ENCODE measurements at regions not wholly inside any gene's neighbourhood (a gene's known extent, or its start where the extent isn't known, plus 50 kb on each side); places are given as distances from the start of the nearest gene placed in this dataset.
"Not testable (repeated sequence)": the region's sequence is repeated elsewhere in the genome, so short reads cannot be mapped to it uniquely, and the experiment has no call there.

GRCh38 chr7:155384751-155385150, 73.2 kb upstream of the EN2 start:
- Mint-ChIP-seq H3K27me3 (ENCODE audit: low read depth) (peaks cover 99% of the 10 kb centered on the region), H3K4me3 (no peak overlapping the region), H3K9me3 (peaks cover 5 to 7% of the 10 kb centered on the region in 2 experiments; a peak in 3 of 5 replicates), H3K4me1 (peaks cover 9 to 30% of the 10 kb centered on the region in 2 experiments), H3K36me3 (ENCODE audit: insufficient read depth in 1 of 3, low read depth in 3 of 3) (no peaks in the 10 kb centered on the region; a peak in 1 of 7 replicates), H3K27ac (no peak overlapping the region)
- Histone ChIP-seq H4K5ac (ENCODE audit: insufficient read length, low read depth, low read length) (no peak overlapping the region), H2AFZ (ENCODE audit: low read length) (no peak overlapping the region), H3K27ac (ENCODE audit: insufficient read length, low read depth, low read length) (no peak overlapping the region), H2BK20ac (ENCODE audit: low read depth, low read length, poor library complexity, severe bottlenecking) (no peak overlapping the region), H2BK12ac (ENCODE audit: insufficient read length, low read depth, low read length) (no peak overlapping the region), H3K23ac (ENCODE audit: insufficient read length, low read depth, low read length) (no peak overlapping the region), H3K14ac (ENCODE audit: insufficient read depth, low read length) (no peak overlapping the region), H2BK5ac (ENCODE audit: insufficient read length, low read length) (no peak overlapping the region), H2BK120ac (ENCODE audit: low read depth, low read length, poor library complexity, severe bottlenecking) (no peak overlapping the region), H3K27me3 (ENCODE audit: insufficient read depth, low read length) (peaks cover 51% of the 10 kb centered on the region), H3K9ac (ENCODE audit: extremely low read depth, insufficient read length, low read length) (no peak overlapping the region), H3K79me2 (ENCODE audit: insufficient read depth, low read length) (no peaks in the 10 kb centered on the region), H2AK5ac (ENCODE audit: insufficient read length, low read length) (no peak overlapping the region), H3K56ac (ENCODE audit: insufficient read length, low read depth, low read length) (no peak overlapping the region), H2BK15ac (ENCODE audit: low read depth, low read length) (no peak overlapping the region), H3K9me3 (ENCODE audit: control insufficient read depth, low read depth, low read length) (no peaks in the 10 kb centered on the region), H4K20me1 (ENCODE audit: control insufficient read depth, insufficient read depth, insufficient read length) (no peaks in the 10 kb centered on the region), H3T11ph (ENCODE audit: low read length) (no peak overlapping the region), H3K23me2 (ENCODE audit: insufficient read length, low read depth, low read length, poor library complexity, severe bottlenecking) (no peaks in the 10 kb centered on the region), H3K18ac (ENCODE audit: insufficient read length, low read depth, low read length) (no peak overlapping the region), H3K4me1 (ENCODE audit: insufficient read depth, low read length) (no peaks in the 10 kb centered on the region; the same call in 1 of the 2 replicates), H4K8ac (replicated peaks; ENCODE audit: insufficient read length, low read depth, low read length) (no peak overlapping the region), H4K91ac (ENCODE audit: insufficient read length, low read depth, low read length) (no peak overlapping the region), H3K4ac (ENCODE audit: low read depth, low read length) (no peak overlapping the region), H3K79me1 (ENCODE audit: insufficient read depth, low read depth, low read length, poor library complexity, severe bottlenecking) (no peaks in the 10 kb centered on the region), H3K4me2 (ENCODE audit: insufficient read depth, insufficient read length, low read length) (no peak overlapping the region)
- no peak for DNase-seq
- no CpG with 5 or more reads among the region's 8 CpGs for WGBS (ENCODE audit: extremely low coverage, insufficient read length, low lambda C conversion rate)
- TF ChIP-seq CTCF (conservative IDR thresholded peaks at IDR 0.05) = no peak

- H2BK15ac ChIP-seq (ENCODE audit: low read depth, low read length); H3K23me2 ChIP-seq (ENCODE audit: insufficient read length, low read depth, low read length, poor library complexity, severe bottlenecking); H2AFZ ChIP-seq (ENCODE audit: low read length); H3K9ac ChIP-seq (ENCODE audit: extremely low read depth, insufficient read length, low read length); H3K4me2 ChIP-seq (ENCODE audit: insufficient read depth, insufficient read length, low read length); H3T11ph ChIP-seq (ENCODE audit: low read length); H3K9me3 ChIP-seq (ENCODE audit: control insufficient read depth, low read depth, low read length); H2BK12ac ChIP-seq (ENCODE audit: insufficient read length, low read depth, low read length); H2BK120ac ChIP-seq (ENCODE audit: low read depth, low read length, poor library complexity, severe bottlenecking); H4K8ac ChIP-seq (replicated peaks; ENCODE audit: insufficient read length, low read depth, low read length); H4K5ac ChIP-seq (ENCODE audit: insufficient read length, low read depth, low read length); H3K4me1 ChIP-seq (ENCODE audit: insufficient read depth, low read length); H3K14ac ChIP-seq (ENCODE audit: insufficient read depth, low read length); H3K27ac ChIP-seq (ENCODE audit: insufficient read length, low read depth, low read length); H3K56ac ChIP-seq (ENCODE audit: insufficient read length, low read depth, low read length); H3K9me3 Mint-ChIP-seq; H2BK20ac ChIP-seq (ENCODE audit: low read depth, low read length, poor library complexity, severe bottlenecking); H3K27ac Mint-ChIP-seq; H3K79me2 ChIP-seq (ENCODE audit: insufficient read depth, low read length); H4K91ac ChIP-seq (ENCODE audit: insufficient read length, low read depth, low read length); H3K79me1 ChIP-seq (ENCODE audit: insufficient read depth, low read depth, low read length, poor library complexity, severe bottlenecking); H3K36me3 Mint-ChIP-seq (ENCODE audit: insufficient read depth in 1 of 3, low read depth in 3 of 3); H3K18ac ChIP-seq (ENCODE audit: insufficient read length, low read depth, low read length); H4K20me1 ChIP-seq (ENCODE audit: control insufficient read depth, insufficient read depth, insufficient read length); H2AK5ac ChIP-seq (ENCODE audit: insufficient read length, low read length); H2BK5ac ChIP-seq (ENCODE audit: insufficient read length, low read length); H3K4me3 Mint-ChIP-seq; H3K23ac ChIP-seq (ENCODE audit: insufficient read length, low read depth, low read length); H3K4ac ChIP-seq (ENCODE audit: low read depth, low read length); DNase-seq: not testable (repeated sequence)
- no CpG with 5 or more reads among the region's 26 CpGs for WGBS (ENCODE audit: extremely low coverage, insufficient read length, low lambda C conversion rate)
- H3K27me3 Mint-ChIP-seq (ENCODE audit: low read depth) = peaks cover 99% of the 10 kb centered on the region
- peaks cover 9 to 27% of the 10 kb centered on the region in 2 experiments for H3K4me1 Mint-ChIP-seq
- peaks cover 47% of the 10 kb centered on the region for H3K27me3 ChIP-seq (ENCODE audit: insufficient read depth, low read length)
Observed at GRCh38 chr7:155385182-155385581, 72.7 kb upstream of the EN2 start.

Data from H9 (cell line).